ENCODE measurements at regions not wholly inside any gene's neighbourhood (a gene's known extent, or its start where the extent isn't known, plus 50 kb on each side); places are given as distances from the start of the nearest gene placed in this dataset.
"Not testable (repeated sequence)": the region's sequence is repeated elsewhere in the genome, so short reads cannot be mapped to it uniquely, and the experiment has no call there.

DNA sequence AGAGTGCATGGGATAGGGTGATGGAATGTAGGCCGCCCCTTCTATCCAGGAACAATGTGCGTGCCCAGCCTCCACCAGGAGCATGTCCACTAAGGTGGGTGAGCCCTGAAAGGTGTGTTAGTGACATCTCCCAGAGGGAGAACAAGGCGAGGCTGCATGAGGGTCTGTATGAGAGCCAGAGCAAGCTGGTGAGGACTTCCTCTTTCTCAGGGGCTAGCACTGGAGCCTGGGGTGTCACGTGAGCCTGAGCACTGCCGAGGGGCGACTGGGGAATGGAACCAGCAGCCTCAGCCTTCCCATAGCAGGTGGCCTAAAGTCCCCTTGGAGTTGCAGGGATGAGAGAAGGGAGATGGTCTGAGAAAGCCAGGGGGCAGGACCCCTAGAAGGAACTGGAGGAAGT, 156.3 kb upstream of the COBL start:
- DNase-seq: no peak

DNA sequence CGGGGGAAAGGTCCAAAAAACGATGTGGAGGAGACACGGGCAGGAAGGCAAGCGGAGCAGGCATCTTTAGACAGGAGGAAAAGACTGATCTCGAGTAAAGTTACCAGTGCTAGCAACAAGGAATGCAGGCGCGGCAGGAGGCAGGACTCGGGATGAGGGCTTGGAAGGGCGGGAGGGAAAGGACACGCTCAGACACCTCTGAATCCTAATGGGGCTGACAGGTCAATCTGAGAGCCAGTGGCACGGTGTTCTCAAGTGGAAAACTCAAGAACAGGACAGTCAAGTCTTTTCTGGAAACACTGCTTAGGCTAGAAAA, 155.3 kb upstream of the COBL start:
- no peak for DNase-seq

DNA sequence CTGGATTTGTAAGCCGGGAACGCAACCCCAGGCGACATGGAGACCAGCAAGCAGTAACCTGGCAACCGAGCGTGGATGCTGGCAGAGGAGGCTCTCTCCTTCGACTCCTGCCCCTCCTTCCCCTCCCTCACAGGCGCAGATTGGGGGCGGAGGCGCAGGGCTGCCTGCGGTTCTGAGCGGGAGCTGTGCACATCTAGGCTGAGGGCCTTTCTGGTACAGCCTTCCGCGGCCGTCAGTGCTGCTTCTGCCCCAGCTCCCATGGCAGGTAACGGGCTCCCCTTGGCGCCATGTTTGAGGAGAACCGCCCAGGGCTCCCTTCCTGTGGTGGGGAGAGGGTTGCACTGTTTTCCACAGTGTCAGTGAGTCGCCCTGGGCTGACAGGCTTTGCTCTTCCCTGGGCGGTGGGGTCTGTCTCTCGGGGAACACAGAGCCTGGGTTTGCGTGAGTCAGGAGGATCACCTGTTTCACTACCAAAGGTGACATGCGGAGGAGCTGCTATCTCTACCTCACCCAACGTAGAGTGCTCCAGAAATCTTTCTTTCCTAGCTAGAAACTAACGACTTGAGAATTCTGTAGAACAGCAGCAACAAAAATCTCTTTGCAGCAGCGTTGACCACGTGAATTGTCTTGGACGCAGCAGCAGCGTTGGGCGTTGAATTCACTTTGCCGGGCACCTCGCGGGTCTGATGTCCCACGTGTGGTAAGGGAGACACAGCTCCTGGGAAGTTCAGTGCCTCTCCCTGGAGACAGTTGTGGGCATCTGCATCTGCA, 154.8 kb upstream of the COBL start:
- DNase-seq: no peak

DNA sequence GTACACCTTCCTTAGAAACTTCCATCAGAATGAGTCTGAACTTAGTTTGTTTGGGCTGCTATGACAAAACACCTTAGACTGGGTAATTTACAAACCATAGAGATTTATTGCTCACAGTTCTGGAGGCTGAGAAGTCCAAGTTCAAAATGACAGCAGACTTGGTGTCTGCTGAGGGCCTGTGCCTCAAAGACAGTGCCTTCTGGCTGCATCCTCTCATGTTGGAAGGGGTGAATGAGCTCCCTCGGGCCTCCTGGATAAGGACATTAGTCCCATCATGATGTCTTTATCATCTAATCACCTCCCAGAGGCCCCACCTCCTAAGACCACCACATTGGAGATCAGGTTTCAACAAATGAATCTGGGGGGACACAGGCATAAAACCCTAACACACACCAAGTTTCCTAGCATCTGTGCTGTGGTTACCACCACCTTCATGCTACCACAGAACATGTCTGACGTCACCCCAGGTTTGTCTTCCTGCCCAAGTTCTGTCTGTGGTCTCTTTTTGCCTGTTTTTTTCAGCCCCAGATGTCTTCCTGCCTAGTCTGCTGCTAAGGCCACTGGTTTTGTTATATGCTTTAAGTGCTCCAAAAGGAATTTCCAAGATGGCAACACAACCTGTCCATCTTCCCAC, 150.9 kb upstream of the COBL start:
- no peak for DNase-seq

DNA sequence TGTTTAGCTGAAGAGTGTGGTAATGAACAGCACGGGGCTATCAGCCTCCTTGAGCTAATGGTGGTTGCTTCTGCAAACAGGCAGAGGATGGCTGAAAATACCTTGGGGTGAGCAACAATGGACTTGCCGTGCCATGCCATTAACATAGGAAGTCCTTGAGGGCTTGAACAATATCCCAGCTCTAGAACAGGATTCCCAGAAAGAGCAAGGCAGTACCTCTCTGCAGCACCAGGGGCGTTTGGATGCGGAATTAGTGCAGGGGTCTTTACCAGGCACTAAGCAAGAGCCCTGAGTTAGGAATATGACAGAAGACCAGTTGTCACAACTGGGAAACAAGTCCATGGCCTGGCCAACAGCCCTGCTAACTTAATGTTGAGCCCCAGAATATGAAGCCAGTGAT, 143.2 kb upstream of the COBL start:
- no peak for DNase-seq

DNA sequence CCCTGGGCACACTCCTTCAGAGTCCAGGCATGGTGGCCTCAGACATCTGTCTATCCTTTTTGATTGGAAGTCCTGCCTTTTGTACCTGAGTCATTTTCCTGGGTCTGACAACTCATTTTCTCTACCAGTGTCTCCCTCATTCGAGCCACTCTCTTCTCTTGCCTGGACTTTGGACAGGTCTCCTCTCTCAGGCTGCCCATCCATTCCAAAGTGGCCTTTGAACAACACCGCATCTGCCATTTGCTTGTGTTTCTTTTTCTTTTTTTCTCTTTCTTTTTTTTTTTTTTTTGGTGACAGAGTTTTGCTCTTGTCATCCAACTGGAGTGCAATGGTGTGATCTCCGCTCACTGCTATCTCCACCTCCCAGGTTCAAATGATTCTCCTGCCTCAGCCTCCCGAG, 142.1 kb upstream of the COBL start:
- DNase-seq: no peak

DNA sequence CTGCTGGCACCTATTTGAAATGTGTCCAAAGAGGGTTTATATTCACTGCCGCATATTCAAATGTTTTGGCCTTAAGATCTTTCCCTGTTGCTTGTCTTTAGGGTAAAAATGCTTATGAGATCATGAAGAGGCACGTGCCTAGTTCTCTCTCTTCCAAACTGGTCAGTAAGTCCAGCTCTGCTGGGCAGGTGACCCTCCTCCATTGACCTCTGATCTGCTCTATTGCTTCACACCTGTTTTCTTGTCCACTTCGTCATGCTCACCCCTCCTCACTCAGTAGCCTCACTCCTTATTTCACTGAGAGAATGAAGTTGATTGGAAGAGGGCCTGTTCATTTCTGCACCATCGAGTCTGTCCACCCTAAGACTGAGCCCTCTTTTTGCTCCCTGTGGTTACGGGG, 140.5 kb upstream of the COBL start:
- DNase-seq: no peak

DNA sequence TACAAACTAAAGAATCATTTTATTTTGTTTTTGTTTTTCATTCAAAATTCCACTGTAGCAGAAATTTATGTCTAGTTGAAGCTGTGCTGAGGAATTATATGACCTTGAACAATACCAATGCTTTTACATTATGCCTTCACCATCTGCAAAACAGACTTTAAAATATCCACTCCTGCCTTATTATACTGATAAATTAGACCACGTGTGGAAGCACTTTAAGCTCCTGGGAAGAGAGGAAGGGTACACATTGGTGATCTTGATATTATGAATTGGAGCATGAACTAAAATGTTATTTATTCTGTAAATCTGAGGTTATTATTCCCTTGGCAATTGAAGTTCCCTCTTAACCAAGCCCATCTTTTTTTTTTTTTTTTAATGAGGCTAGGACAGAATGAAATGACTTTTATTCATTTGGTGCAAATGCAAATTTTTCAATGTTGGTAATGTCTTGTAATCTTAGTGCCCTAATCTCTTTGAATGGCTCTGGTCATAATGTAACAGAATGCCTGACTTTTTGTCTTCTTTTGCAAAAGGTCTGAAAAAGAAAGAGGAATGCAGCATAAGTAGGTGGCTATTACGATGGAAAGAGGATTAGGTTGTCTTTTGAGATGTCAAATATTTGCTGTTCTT, 139.9 kb upstream of the COBL start:
- no peak for DNase-seq

DNA sequence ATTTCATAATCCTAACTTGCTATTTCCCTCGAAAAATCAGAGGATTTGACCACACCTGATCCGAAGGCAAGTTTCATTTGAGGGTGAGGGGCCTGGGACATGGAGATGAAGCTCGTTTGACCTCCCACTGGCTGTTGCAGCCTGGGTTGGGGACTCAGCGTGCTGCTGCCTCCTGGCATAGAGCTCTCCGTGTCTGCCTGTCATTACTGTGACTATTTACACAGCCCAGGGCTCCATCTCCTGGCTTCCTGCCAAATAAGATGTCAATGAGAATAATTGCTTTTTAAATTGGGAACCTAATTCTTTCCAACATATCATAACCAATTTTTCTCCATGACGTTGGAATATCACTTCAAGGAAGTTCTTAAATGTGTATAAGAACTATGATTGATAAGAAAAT, 139.3 kb upstream of the COBL start:
- no peak for DNase-seq

DNA sequence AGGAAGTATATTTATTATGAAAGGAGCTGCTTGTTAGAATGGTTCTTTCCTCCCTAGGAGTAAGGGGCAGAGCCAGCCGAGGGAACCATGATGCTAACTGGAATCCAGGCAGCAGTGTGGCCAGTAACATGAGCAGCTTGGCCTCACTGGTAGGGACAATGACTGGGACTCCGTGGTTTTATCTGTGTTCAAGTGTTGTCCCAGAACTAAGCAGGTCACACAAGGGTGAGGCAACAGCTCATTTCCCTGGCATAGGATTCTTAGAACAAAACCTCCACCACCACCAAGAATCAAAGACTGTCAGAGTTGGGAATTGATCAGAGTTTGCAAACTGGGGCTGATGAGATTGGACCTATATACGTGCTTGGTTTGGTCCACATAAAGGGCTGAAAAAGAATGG, 138.9 kb upstream of the COBL start:
- no peak for DNase-seq

DNA sequence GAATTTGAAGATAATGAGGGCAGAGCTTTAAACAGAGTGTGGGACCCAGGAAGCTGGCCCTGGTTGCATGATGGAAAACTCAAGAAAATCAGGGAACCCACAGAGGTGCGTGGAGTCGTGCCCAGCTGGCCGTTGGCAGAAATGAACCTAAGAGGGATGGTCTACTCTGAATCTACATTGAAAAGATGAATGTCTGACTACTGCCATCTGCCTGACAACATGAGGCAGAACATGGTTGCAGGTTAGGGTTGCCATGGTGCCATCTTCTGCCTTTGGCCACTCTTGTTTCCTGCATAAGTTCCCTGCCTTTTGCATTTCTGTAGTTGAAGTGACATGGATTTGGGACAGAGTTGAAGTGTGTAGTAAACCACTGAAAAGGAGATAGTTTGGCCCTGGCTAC, 138.5 kb upstream of the COBL start:
- DNase-seq: no peak

DNA sequence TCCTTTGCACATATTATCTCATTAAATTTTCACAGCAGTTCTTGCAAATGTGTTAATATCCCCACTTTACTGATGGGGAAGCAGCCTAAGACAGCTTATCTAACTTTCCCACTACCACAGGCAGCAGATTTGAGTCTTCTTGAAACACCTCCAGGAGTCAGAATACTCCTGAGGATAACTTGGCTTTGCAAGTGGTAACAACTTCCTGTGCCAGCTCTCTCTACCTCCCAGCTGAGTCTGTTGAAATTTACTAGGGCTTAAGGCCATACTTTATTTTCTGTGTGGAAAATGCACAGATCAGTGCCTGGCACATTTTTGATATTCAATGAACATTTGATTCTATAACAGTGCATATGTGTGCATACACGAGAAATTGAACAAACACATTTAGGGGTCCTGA, 136.1 kb upstream of the COBL start:
- DNase-seq: no peak

DNA sequence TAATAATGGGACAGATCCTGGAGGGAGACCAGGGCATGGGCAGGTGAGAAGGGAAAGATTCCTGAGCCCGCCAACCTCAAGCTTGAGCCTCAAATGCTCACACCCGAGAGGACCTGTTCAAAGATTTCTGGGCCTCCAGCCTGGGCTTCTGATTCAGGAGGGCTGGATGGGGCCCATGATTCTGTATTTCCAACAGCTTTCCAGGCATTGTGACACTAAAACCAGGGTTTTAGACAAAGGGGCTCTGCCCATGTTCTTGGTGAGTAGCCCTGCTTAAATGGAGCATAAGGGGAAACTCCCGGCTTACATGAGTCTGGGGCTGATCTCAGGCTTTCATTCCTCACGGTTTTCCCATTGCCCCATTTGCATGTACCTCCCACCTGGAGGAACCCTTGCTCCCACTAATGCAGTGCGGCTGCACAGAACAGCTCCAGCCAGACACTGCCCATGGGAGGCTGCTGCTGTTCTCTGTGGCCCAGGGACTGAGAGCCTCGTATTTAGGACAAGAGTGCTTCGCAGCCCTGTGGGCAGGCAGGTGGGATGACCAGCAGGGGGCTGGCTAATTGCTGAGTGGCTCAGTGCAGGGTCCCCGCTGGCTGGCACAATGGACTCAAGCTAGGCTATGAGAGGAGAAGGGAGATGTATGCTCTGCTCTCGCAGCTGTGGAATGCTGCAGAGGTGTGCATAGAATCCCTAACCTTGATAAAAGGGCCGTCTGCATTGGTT, 135.3 kb upstream of the COBL start:
- no peak for DNase-seq

DNA sequence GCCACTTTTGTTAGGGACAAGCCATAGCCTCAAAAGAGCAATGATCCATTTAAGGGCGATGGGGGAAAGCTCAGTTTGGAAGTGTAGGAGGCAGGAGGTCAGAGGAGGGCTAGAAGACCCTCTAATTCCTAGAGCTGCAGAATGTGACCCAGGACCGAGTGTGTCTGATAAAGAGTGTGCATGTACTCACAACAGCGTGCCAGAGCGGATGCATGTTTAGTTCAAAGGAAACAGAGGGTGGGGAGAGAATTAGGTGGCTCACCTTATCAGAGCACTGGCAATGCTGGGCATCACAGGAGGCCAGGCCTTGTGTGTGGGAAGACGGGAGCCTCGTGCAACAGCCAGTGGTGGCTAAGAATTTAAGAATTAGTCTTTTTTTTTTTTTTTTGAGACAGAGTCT, 133.9 kb upstream of the COBL start:
- no peak for DNase-seq

DNA sequence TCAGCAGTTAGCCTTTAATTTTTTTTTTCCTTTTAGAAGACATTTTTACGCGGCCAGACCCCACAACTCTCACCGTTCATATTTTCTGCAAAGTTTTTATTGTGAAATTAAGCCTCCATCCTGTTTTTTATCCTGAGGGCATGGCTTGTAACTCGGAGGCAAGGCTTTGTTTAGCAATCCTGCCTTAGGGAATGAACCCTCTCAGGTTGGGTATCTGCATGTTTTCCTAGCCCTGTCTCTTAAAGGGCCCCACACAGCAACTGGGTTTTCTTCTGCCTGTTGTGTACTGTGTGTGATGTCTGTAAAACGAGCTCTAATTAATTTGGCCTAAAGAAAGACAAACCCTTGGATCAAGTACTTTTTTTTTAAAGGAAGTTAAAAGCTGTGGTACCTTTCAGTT, 130.2 kb upstream of the COBL start:
- DNase-seq: no peak

DNA sequence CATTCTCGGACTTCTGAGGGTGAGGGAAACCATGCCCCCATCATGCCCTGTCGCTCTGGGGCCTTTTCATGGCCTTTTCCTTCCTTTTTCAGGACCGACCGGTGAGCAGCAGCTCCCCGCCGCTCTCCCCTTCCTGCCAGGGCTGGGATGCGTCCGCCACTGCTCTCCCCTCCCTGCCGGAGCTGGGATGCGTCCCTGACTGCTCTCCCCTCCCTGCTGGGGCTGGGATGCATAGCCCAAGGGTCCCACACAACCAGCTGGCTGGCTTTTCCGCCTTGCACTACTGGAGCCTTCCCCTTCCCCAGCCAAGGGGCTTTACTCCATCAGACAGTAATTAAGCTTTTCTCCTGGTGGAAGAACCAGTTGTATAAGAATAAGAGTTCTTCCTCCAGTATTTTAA, 129.7 kb upstream of the COBL start:
- no peak for DNase-seq

DNA sequence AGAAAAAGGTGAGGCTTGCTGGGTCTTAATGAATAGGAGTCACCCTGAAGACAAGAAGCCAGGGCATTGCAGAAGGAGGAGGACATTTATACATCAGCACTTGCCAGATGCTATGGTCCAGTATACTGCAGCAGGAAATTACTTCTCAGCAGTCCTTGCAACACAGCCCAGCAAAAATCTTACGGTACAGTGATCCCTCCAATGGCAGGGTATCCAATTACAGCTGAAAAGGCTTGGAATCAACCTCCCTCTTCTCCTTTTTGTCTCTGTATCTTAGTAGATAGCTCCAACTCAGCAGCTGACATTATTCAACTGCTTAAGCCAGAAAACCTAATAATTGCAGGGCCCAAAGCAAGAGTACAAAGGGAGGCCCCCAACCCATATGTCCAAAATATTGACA, 128.3 kb upstream of the COBL start:
- no peak for DNase-seq

DNA sequence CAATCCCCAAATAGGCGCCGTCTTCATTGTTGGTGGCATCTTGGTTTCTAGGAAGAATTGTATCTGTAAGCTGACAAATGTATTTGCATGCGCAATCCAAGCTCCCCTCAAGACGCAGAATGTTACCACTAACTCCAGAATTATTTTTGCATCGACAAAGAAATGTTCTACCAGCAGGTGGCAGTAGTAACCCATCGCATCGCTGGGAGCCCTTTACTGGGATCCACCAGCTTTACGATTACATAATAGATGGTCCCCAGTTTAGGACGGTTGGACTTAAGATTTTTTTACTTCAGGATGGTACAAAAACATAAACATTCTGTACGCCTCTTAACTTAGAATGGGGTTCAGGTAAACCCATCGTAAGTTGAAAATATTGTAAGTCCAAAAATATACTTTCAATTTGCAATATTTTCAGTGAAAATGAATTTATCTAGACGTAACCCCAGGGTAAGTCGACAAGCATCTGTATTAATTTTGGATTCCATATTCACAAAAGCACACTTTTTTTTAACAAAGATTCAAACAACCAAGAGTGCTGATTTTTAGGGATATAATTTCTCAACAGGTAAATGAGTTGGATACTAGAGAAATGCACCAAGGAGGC, 114.0 kb upstream of the COBL start:
- DNase-seq: peak; percentile 29

DNA sequence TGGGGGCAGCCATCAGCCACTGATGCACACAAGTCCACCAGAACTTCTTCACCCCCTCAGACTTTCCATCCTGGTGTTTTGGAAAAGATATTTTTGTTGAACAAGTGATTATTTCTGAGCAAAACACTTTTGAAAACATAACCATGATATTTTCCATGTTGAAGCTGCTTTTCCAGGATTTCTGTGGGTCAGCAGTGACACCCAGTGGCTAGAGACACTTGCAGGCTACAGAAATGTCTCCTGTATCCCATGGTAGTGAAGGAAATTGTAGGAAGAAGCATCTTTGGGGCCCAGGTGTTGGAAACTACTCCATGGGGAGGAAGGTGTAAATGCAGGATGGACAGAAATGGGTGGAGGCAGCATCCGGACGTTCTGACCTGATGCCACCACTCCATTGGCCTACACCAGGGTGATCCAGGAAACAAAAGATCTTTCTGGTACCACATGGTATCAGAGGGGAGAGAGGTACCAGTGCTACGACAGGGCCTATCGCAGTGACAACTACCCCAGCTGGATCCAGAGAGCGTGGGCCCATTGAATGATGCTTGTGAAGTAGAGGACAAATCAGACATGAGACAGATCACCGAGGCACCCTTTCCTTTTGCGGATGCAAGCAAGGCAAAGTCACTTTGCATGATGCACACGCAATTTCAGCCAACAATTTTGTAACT, 111.7 kb upstream of the COBL start:
- no peak for DNase-seq

DNA sequence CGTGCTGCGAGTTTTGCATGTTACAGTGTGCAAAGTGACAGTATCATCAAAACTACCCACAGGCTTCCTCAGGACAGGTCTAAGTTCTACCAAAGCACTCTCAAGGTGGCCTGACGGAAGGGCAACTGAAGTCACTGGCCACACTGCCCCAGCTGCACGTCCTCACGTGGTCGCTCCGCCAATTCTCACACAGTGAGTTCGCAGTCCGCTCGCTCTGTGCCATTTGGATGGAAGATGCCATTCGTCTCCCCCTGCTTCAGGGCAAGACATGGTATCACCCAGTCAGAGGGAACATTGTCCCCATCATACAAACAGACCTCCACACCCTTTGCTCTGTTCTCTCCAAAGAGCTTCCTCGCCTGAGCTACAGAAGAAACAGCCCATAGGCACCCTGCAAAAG, 109.6 kb upstream of the COBL start:
- DNase-seq: no peak

DNA sequence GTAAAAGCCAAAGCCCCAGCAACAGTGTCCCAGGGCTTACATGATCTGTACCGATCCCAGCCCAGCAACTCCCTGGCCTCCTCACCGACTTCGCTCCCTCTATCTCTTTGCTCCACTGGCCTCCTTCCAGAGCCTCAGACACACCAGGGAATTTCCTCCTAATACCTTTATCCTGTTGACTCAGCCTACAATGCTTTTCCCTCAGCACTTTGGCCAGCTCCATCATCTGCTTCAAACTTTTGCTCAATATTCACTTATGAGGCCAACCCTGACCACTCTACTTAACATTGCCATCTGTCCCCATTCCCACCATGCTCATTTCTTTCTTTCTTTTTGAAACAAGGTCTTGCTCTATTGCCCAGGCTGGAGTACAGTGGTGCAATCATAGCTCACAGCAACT, 93.3 kb upstream of the COBL start:
- DNase-seq: not testable (repeated sequence)

DNA sequence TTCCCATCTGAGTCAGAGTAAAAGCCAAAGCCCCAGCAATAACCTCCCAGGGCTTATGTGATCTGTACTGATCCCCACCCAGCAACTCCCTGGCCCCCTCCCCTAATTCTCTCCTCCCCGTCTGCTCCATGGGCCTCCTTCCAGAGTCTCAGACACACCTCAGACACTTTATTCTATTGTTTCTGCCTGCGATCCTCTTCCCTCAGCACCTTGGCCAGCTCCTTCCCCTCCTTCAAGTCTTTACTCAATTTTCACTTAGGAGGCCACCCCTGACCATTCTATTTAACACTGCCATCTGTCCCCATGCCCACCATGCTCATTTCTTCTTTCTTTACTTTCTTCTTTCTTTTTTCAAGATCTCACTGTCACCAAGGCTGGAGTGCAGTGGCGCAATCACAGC, 81.0 kb upstream of the COBL start:
- DNase-seq: not testable (repeated sequence)

DNA sequence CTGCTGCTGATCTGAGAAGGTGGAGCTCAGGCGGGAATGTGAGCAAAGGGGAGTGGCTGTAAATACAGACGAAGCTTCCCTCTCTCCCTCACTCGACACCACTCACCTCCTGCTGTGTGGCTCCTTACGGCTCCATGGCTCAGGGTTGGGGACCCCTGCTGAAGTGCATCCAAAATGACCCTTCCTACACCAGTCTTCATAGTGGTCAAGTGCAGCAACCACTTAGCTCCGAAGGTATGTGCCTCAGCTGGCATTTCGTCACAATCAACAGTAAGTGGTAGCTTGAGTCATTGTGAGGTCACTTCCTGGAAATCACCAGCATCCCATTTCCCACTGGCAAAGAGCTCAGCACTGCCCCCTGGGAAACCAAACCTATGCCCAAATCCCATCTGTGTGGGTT, 76.4 kb upstream of the COBL start:
- DNase-seq: not testable (repeated sequence)
